H1 (cell line): ENCODE measurements at regions not wholly inside any gene's neighbourhood (a gene's known extent, or its start where the extent isn't known, plus 50 kb on each side); places are given as distances from the start of the nearest gene placed in this dataset.

Experiments
- CTCF ChIA-PET: fragments of 300-600 bp; sonication (Branson Sonifier 250); formaldehyde crosslinking; loops from one replicate; lab custom pipeline; 2021; ENCODE audit not compliant: partially characterized antibody; lab: Charles Lee
- POLR2A ChIA-PET: fragments of 300-600 bp; sonication (Branson Sonifier 250); formaldehyde crosslinking; loops from one replicate; lab custom pipeline; 2021; ENCODE audit warnings: inconsistent platforms; ENCODE audit not compliant: partially characterized antibody; lab: Charles Lee
- DNase-seq, 2 experiments: peaks; one replicate each; pipeline versions ENCODE4 v3.0.0 to v3.0.0-alpha.2; 2010 to 2022; ENCODE audit warnings: low spot score in 2 of 2, low read depth in 1 of 2, mixed read lengths in 1 of 2
- FAIRE-seq: peaks from 2 replicates; lab custom pipeline; 2011; peaks lifted over from hg19 to GRCh38; lab: Jason Lieb, UNC
- H2AFZ ChIP-seq: 2 replicates; pipeline ENCODE4 v1.8.1; 2012; ENCODE audit warnings: low read length, inconsistent platforms
- H2AK5ac ChIP-seq: 2 replicates; pipeline ENCODE4 v1.6.1; 2013; ENCODE audit warnings: low read depth, low read length
- H2BK120ac ChIP-seq: replicated peaks from 2 replicates; pipeline ENCODE3; 2013; ENCODE audit warnings: low read depth, low read length, inconsistent platforms
- H2BK12ac ChIP-seq: 2 replicates; pipeline ENCODE4 v1.6.1; 2013; ENCODE audit warnings: low read depth, low read length
- H2BK15ac ChIP-seq: 2 replicates; pipeline ENCODE4 v1.6.1; 2013; ENCODE audit warnings: low read length
- H2BK20ac ChIP-seq: 2 replicates; pipeline ENCODE4 v1.6.1; 2013; ENCODE audit warnings: low read length
- H2BK5ac ChIP-seq: 2 replicates; pipeline ENCODE4 v1.6.1; 2013; ENCODE audit warnings: low read depth, low read length
- H3K14ac ChIP-seq: 2 replicates; pipeline ENCODE4 v1.6.1; 2013; ENCODE audit warnings: inconsistent platforms; ENCODE audit not compliant: insufficient read length
- H3K18ac ChIP-seq: 2 replicates; pipeline ENCODE4 v1.6.1; 2013; ENCODE audit warnings: low read length; ENCODE audit errors: extremely low read depth
- H3K23ac ChIP-seq: 2 replicates; pipeline ENCODE4 v1.6.1; 2013; ENCODE audit warnings: inconsistent platforms; ENCODE audit not compliant: insufficient read length
- H3K23me2 ChIP-seq: 2 replicates; pipeline ENCODE4 v1.6.1; 2013; ENCODE audit warnings: low read depth, low read length
- H3K27ac ChIP-seq: 2 replicates; pipeline ENCODE4 v1.6.1; 2011; ENCODE audit warnings: low read depth, low read length, inconsistent platforms
- H3K27me3 ChIP-seq, 4 experiments: replicated peaks in 1 of 4; 1 replicate in 1 of 4; 2 replicates in 3 of 4; pipeline versions ENCODE4 v1.6.1 to v1.8.1; 2011 to 2013; ENCODE audit warnings: low read length in 3 of 4, mild to moderate bottlenecking in 3 of 4, inconsistent platforms in 2 of 4, mixed read lengths in 2 of 4, moderate library complexity in 1 of 4; ENCODE audit not compliant: control insufficient read depth in 3 of 4, insufficient read depth in 3 of 4; ENCODE audit errors: extremely low read depth in 1 of 4
- H3K36me3 ChIP-seq, 4 experiments: 2 replicates each; pipeline versions ENCODE4 v1.6.1 to v1.8.1; 2011 to 2013; ENCODE audit warnings: mild to moderate bottlenecking in 4 of 4, low read length in 3 of 4, moderate library complexity in 2 of 4, control low read depth in 1 of 4, inconsistent platforms in 1 of 4; ENCODE audit not compliant: insufficient read depth in 4 of 4, control insufficient read depth in 2 of 4
- H3K4ac ChIP-seq: replicated peaks from 2 replicates; pipeline ENCODE3; 2013; ENCODE audit warnings: low read length, low read depth, mixed read lengths, inconsistent platforms; ENCODE audit not compliant: insufficient read length
- H3K4me1 ChIP-seq, 4 experiments: replicated peaks in 1 of 4; 1 replicate in 1 of 4; 2 replicates in 3 of 4; pipeline versions ENCODE4 v1.6.1 to v1.8.1; 2011 to 2013; ENCODE audit warnings: low read length in 3 of 4, inconsistent platforms in 2 of 4, mixed read lengths in 1 of 4; ENCODE audit not compliant: insufficient read depth in 4 of 4, control insufficient read depth in 3 of 4
- H3K4me2 ChIP-seq, 2 experiments: 2 replicates each; pipeline versions ENCODE4 v1.6.1 to v1.8.1; 2011 to 2013; ENCODE audit warnings: low read depth in 2 of 2, low read length in 2 of 2, control low read depth in 1 of 2, inconsistent platforms in 1 of 2, mild to moderate bottlenecking in 1 of 2; ENCODE audit not compliant: insufficient read depth in 1 of 2
- H3K4me3 ChIP-seq, 4 experiments: fragments of 200-600, 300-600 bp in 1 of 4; sonication (generic), shearing (Covaris generic), sonication (Bioruptor Twin) in 1 of 4; 2 replicates each; pipeline versions ENCODE4 v1.5.1 to v1.8.1; 2011 to 2016; ENCODE audit warnings: low read length in 4 of 4, low read depth in 3 of 4, control low read depth in 2 of 4, inconsistent platforms in 2 of 4, mild to moderate bottlenecking in 2 of 4, mixed read lengths in 1 of 4, moderate library complexity in 1 of 4; ENCODE audit not compliant: insufficient read depth in 2 of 4; ENCODE audit errors: extremely low read depth in 1 of 4
- H3K56ac ChIP-seq: replicated peaks from 2 replicates; pipeline ENCODE3; 2013; ENCODE audit warnings: low read depth, mild to moderate bottlenecking, mixed read lengths, low read length, inconsistent platforms; ENCODE audit not compliant: insufficient read length
- H3K79me1 ChIP-seq: 2 replicates; pipeline ENCODE4 v1.6.1; 2013; ENCODE audit warnings: low read depth, low read length, control low read depth
- H3K79me2 ChIP-seq, 2 experiments: 2 replicates each; pipeline versions ENCODE4 v1.6.1 to v1.8.1; 2012 to 2013; ENCODE audit warnings: low read length in 2 of 2, mild to moderate bottlenecking in 2 of 2, inconsistent platforms in 1 of 2; ENCODE audit not compliant: insufficient read depth in 2 of 2, control insufficient read depth in 1 of 2
- H3K9ac ChIP-seq, 4 experiments: replicated peaks in 1 of 4; 1 replicate in 1 of 4; 2 replicates in 3 of 4; pipeline versions ENCODE4 v1.6.1 to v1.8.1; 2011 to 2013; ENCODE audit warnings: low read depth in 3 of 4, low read length in 3 of 4, control low read depth in 2 of 4, mild to moderate bottlenecking in 2 of 4, moderate library complexity in 2 of 4, inconsistent platforms in 1 of 4; ENCODE audit errors: extremely low read depth in 1 of 4
- H3K9me3 ChIP-seq, 2 experiments: 2 replicates each; pipeline versions ENCODE4 v1.6.1 to v1.8.1; 2012 to 2013; ENCODE audit warnings: mild to moderate bottlenecking in 2 of 2, moderate library complexity in 2 of 2, control low read depth in 1 of 2, inconsistent platforms in 1 of 2, low read depth in 1 of 2, low read length in 1 of 2, mixed read lengths in 1 of 2; ENCODE audit not compliant: insufficient read depth in 2 of 2
- H4K20me1 ChIP-seq, 2 experiments: replicated peaks in 1 of 2; 2 replicates each; pipeline versions ENCODE3 to v1.8.1; 2011 to 2013; ENCODE audit warnings: inconsistent platforms in 2 of 2, low read length in 2 of 2, mild to moderate bottlenecking in 1 of 2; ENCODE audit not compliant: insufficient read depth in 2 of 2, control insufficient read depth in 1 of 2
- H4K5ac ChIP-seq: 2 replicates; pipeline ENCODE4 v1.6.1; 2013; ENCODE audit warnings: low read length, low read depth, mixed read lengths, inconsistent platforms; ENCODE audit not compliant: insufficient read length
- H4K8ac ChIP-seq: 2 replicates; pipeline ENCODE4 v1.8.0; 2013; ENCODE audit warnings: mild to moderate bottlenecking, moderate library complexity, low read length, inconsistent platforms; ENCODE audit not compliant: insufficient read depth; ENCODE audit errors: extremely low read depth
- H4K91ac ChIP-seq: replicated peaks from 2 replicates; pipeline ENCODE3; 2013; ENCODE audit warnings: low read length, mixed read lengths, inconsistent platforms; ENCODE audit not compliant: insufficient read length
- CHD7 ChIP-seq: fragments of 300-600 bp; sonication (generic); IDR thresholded peaks from 2 replicates; pipeline ENCODE4 v1.7.1; 2012; ENCODE audit warnings: low read length, moderate library complexity, mild to moderate bottlenecking, inconsistent platforms; ENCODE audit not compliant: insufficient replicate concordance
- WGBS, 2 experiments: shearing (Covaris generic) in 1 of 2; methylation state at CpG; one replicate each; pipeline versions ENCODE4 v1.1.6 to v1.1.7; 2013 to 2015; ENCODE audit warnings: low lambda C conversion rate in 2 of 2, mixed read lengths in 2 of 2, inconsistent platforms in 1 of 2, low coverage in 1 of 2, missing lambda C conversion rate in 1 of 2; ENCODE audit not compliant: insufficient replicate concordance in 2 of 2, insufficient coverage in 1 of 2, insufficient read length in 1 of 2; ENCODE audit errors: extremely low coverage in 1 of 2, missing lambda C conversion rate in 1 of 2; 5-methylcytosine and 5-hydroxymethylcytosine counted together

GRCh38 chr15:98570119-98570518, 78.2 kb upstream of the IGF1R start:
- H4K20me1 ChIP-seq: no peaks in the 10 kb centered on the region
- no peak overlapping the region for H3K56ac ChIP-seq
- H3K27ac ChIP-seq: no peak overlapping the region
- no peaks in the 10 kb centered on the region for H3K79me1 ChIP-seq
- no peak overlapping the region for H2BK5ac ChIP-seq
- POLR2A ChIA-PET: no interaction called here
- no peak overlapping the region for H2BK12ac ChIP-seq
- H2BK15ac ChIP-seq: no peak overlapping the region
- H3K4me3 ChIP-seq: no peak overlapping the region
- CTCF ChIA-PET: interaction anchor here (1.4 to 2.0 kb wide), 3 partner anchors 12 to 60 kb away, joined by 4 to 6 read pairs (median 6); no protein-coding TSS in a partner anchor
- no peak overlapping the region for H3K4ac ChIP-seq
- no peaks in the 10 kb centered on the region for H3K36me3 ChIP-seq
- no peaks in the 10 kb centered on the region for H3K79me2 ChIP-seq
- H3K18ac ChIP-seq: no peak overlapping the region
- no peak for FAIRE-seq
- H2AFZ ChIP-seq: no peak overlapping the region
- H3K4me1 ChIP-seq: no peaks in the 10 kb centered on the region
- no peaks in the 10 kb centered on the region for H3K9me3 ChIP-seq
- H3K23ac ChIP-seq: no peak overlapping the region
- H3K27me3 ChIP-seq: no peaks in the 10 kb centered on the region
- H3K4me2 ChIP-seq: no peak overlapping the region
- no peaks in the 10 kb centered on the region for H3K23me2 ChIP-seq
- no peak overlapping the region for H2BK20ac ChIP-seq
- DNase-seq: no peak
- H3K9ac ChIP-seq: no peak overlapping the region
- H4K5ac ChIP-seq: no peak overlapping the region
- H4K8ac ChIP-seq: no peak overlapping the region
- no peak overlapping the region for H3K14ac ChIP-seq
- H2AK5ac ChIP-seq: no peak overlapping the region
- H4K91ac ChIP-seq: no peak overlapping the region
- WGBS, 2 experiments: 91% methylated on average over 3 of the region's 3 CpGs; no CpG with 5 or more reads in 1 of the 2 experiments
- no peak overlapping the region for H2BK120ac ChIP-seq
- TF ChIP-seq CHD7: no peak
